Stimulated activated effector memory CD8-positive, alpha-beta T cell treated with anti-CD3 and anti-CD28 coated beads, Interleukin-12 subunit alpha, Interleukin-12 subunit beta, amount 100 ng/mL, for 72 hours (primary cell): ENCODE measurements at regions not wholly inside any gene's neighbourhood (a gene's known extent, or its start where the extent isn't known, plus 50 kb on each side); places are given as distances from the start of the nearest gene placed in this dataset.

Experiments used
- ATAC-seq: fragments of 150-1000 bp; cut with Tn5 transposase; 2 replicates; pipeline ENCODE4 v1.10.0; 2021
- DNase-seq, 2 donors: peaks; one replicate each; pipeline ENCODE4 v3.0.0; 2021 to 2022; ENCODE audit warnings: low spot score in 2 of 2
- H3K27ac Mint-ChIP-seq: one replicate; pipeline ENCODE4 v1.8.0; 2022; ENCODE audit warnings: mild to moderate bottlenecking, mixed read lengths
- H3K36me3 Mint-ChIP-seq: one replicate; pipeline ENCODE4 v1.8.0; 2022; ENCODE audit warnings: mild to moderate bottlenecking, mixed read lengths
- H3K4me1 Mint-ChIP-seq: one replicate; pipeline ENCODE4 v1.8.0; 2022; ENCODE audit warnings: mixed read lengths
- H3K4me3 Mint-ChIP-seq: one replicate; pipeline ENCODE4 v1.8.0; 2022; ENCODE audit warnings: mild to moderate bottlenecking, mixed read lengths
- H3K9me3 Mint-ChIP-seq: one replicate; pipeline ENCODE4 v1.8.0; 2022; ENCODE audit warnings: mixed read lengths

DNA sequence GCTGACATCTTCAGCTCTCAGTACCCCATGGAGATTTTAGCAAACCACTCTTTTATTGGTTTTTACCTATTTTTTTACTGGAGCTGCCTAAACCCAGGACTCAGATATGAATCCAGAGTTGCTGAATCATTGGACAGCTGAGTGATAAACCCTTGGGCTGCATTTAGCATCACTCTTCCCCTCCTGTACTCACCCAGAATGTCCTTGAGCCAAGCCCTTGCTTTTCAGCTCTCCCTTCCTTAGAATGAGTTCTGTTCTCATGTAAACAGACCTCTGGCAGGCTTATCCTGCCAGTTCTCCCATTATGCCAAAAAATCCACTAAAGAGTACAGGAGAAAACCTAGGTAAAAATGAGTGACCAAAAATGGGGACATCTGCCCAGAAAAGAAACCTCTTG, 200.1 kb upstream of the POU2AF2 start:
- H3K36me3 Mint-ChIP-seq: no peaks in the 10 kb centered on the region
- no peaks in the 10 kb centered on the region for H3K9me3 Mint-ChIP-seq
- no peak overlapping the region for H3K27ac Mint-ChIP-seq
- H3K4me3 Mint-ChIP-seq: no peak overlapping the region
- DNase-seq (no peak), ATAC-seq (peak; percentile 13)
- no peaks in the 10 kb centered on the region for H3K4me1 Mint-ChIP-seq

DNA sequence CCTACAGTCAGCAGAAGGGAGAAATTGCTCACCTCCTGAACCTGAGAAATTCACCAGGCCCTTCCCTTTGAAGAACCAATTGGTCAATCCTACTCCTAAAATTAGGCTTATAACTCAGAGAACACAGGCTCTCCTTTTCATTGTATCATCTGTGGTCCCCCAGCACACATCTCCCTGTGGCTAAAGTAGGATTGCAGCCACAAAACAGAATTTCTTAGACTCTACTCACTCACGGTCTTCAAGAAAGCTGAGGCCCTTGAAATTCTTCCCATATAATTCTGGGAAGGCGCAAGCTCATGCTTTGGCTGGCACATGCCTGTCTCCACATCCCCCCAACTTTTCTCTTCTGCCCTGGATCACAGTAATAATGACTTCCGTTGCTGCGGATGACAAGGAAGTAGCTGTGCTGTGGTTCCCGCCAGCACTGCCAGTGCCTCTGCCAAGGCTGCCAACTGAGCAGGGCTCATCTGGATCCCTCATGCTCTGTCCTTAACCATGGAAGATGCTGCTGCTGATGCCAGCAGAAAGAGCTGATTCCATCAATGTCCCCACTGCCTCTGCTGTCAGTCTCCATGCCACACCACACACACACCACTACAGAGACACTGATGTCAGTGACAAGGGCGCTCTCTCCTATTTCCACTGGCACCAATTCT, 200.6 kb upstream of the POU2AF2 start:
- Mint-ChIP-seq H3K4me1 (no peaks in the 10 kb centered on the region), H3K9me3 (no peaks in the 10 kb centered on the region), H3K27ac (no peak overlapping the region), H3K36me3 (no peaks in the 10 kb centered on the region), H3K4me3 (no peak overlapping the region)
- ATAC-seq (no peak), DNase-seq (no peak)

DNA sequence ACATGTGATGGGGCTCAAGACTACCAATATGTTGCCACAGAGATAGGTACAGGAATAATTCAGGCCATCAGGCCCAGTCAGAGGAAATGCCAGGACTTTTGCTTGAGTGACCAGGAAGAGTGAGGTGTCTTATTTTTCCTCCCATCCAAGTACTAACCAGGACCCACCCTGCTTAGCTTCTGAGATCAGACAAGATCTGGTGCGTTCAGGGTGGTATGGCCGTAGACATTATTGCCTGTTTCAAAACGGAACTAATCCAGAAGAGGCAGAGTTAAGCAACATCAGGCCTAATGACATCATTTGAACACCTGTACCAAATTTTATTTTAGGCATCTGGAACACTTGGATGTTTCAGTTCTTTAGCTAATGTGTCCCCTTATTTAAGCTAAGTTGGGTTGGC, 205.5 kb upstream of the POU2AF2 start:
- Mint-ChIP-seq H3K27ac (no peak overlapping the region), H3K9me3 (no peaks in the 10 kb centered on the region), H3K36me3 (no peaks in the 10 kb centered on the region), H3K4me3 (no peak overlapping the region), H3K4me1 (no peaks in the 10 kb centered on the region)
- ATAC-seq (no peak), DNase-seq (no peak)

DNA sequence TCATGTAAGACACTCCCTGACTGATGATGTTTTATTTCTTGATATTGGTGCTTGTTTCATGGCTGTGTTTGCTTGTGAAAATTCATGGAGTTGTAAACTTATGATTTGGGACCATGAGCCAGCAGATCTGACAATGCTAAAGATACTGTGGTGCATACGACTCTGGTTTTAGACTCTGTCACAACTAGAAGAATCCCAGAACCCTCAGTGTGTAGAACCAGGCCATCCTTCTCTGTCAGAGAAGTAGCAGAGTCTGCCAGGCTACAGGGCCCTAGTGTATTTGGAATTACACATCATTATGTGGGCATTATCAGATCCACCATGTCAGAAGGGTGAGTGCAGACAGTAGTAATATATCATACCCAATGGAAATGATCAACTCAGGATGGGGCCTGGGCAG, 209.8 kb upstream of the POU2AF2 start:
- no peak overlapping the region for H3K4me3 Mint-ChIP-seq
- H3K27ac Mint-ChIP-seq: no peak overlapping the region
- no peak for DNase-seq
- H3K4me1 Mint-ChIP-seq: no peaks in the 10 kb centered on the region
- no peaks in the 10 kb centered on the region for H3K36me3 Mint-ChIP-seq
- no peak for ATAC-seq
- no peaks in the 10 kb centered on the region for H3K9me3 Mint-ChIP-seq

DNA sequence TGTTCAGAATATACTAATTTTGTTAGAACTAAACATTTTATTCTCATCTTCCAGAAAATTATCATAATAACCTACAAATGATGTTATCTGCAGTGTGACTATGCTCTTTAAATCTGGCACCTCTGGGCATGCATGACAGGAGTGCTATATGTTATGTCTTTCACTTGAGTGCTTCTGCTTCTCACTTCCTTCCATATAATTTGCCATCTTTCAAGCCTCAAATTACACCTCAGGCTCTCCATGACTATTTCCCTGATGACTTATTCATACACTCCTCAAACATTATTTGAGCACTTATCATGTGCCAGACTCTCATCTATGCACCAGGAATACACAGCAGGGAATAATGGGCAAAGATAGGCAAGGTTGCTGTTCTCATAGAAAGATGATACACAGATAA, 219.3 kb upstream of the POU2AF2 start:
- Mint-ChIP-seq H3K9me3 (no peaks in the 10 kb centered on the region), H3K4me1 (no peaks in the 10 kb centered on the region), H3K4me3 (no peak overlapping the region), H3K36me3 (no peaks in the 10 kb centered on the region), H3K27ac (no peak overlapping the region)
- DNase-seq (no peak), ATAC-seq (no peak)

DNA sequence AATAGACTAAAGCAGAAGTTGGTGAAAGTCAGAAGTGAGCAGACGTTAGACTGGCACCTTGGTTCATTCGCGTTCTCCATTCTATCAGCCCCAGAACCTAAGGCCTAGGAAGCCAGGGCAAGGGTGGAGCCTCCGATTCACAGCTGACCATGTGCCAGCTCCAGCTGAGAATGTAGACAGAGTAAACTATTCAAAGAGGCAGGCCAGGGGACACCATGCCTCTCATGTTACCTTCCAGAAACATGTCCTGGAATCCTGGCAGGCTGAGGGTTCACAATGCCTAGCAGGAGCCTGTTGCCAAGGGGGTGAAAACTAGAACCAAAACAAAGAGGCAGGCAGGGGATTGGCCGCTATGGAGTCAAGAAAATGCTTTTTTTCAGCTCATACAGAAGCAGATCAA, 224.4 kb upstream of the POU2AF2 start:
- Mint-ChIP-seq H3K4me3 (no peak overlapping the region), H3K27ac (no peak overlapping the region), H3K4me1 (no peaks in the 10 kb centered on the region), H3K36me3 (no peaks in the 10 kb centered on the region), H3K9me3 (no peaks in the 10 kb centered on the region)
- no peak for DNase-seq
- no peak for ATAC-seq

DNA sequence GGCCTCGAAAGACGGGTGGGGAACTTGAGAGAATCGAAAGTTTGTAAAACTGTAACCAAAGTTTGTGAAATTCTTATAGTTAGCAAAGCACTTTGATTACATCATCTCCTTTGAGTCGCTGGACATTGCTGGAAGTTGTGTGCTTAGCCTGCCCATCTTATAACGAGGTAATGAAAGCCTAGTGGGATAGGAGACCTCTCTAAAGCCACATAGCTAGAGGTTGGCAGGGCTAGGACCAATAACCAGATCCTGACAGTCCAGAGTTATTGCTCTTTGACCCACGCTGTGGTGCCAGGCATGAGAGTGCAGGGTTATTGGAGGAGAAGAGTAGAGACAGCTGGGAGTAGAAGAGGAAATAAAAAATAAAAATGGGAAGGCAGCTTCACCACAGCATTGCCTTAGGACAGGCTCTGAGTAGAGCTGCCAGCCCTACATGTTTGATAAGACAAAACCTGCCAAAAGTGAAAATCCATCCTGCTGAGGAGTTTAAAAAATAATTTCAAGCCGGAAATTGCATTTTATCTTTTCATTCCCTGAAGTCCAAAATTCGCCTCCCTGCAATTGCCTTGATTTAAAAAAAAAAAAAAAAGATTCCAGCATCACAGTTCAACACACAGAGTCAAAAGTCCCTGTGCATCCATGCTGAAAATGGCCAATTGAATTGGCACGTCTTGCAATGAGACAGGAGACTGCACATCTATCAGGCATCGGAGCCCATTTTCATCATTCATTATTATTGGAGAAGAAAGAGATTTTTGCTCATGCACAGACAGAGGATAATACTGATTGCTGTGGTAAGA, 225.5 kb upstream of the POU2AF2 start:
- Mint-ChIP-seq H3K27ac (no peak overlapping the region), H3K36me3 (no peaks in the 10 kb centered on the region), H3K9me3 (no peaks in the 10 kb centered on the region), H3K4me3 (no peak overlapping the region), H3K4me1 (no peaks in the 10 kb centered on the region)
- ATAC-seq (no peak), DNase-seq (no peak)

DNA sequence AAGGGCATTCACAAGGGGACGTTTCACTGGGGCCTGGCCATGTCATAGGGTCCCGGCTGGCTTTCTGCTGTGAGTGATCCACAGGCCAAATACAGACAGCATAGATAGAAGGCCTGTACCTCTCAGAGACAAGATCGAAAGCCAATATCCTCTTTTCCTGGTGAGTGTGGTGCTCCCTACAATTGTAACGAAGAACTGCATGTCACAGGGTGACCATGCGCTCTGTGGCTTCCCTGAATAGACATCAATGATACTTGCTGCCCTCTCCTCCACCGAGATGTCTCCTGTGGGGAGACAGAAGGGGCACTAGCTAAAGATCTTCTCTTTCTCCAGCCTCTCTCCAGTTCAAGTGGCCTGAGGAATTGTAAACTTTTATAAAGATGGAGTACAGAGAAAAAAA, 226.1 kb upstream of the POU2AF2 start:
- H3K36me3 Mint-ChIP-seq: no peaks in the 10 kb centered on the region
- ATAC-seq (peak; percentile 26), DNase-seq (no peak)
- no peaks in the 10 kb centered on the region for H3K9me3 Mint-ChIP-seq
- no peak overlapping the region for H3K4me3 Mint-ChIP-seq
- no peaks in the 10 kb centered on the region for H3K4me1 Mint-ChIP-seq
- H3K27ac Mint-ChIP-seq: no peak overlapping the region

DNA sequence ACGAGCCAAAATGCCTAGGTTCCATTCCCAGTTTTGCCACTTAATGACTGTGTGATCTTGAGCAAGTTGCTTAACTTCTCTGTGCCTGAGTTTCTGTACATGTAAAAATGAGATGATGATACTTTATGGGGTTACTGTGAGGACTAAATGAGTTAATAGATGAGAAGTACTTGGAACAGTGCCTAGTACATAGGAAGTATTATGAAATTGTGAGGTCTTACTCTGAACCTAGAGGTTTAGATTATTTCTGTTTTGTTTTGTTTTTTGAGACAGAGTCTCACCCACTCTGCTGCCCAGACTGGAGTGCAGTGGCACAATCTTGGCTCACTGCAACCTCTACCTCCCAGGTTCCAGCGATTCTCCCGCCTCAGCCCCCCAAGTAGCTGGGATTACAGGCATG, 227.0 kb upstream of the POU2AF2 start:
- Mint-ChIP-seq H3K4me1 (no peaks in the 10 kb centered on the region), H3K9me3 (no peaks in the 10 kb centered on the region), H3K27ac (no peak overlapping the region), H3K4me3 (no peak overlapping the region), H3K36me3 (no peaks in the 10 kb centered on the region)
- ATAC-seq (no peak), DNase-seq (no peak)

DNA sequence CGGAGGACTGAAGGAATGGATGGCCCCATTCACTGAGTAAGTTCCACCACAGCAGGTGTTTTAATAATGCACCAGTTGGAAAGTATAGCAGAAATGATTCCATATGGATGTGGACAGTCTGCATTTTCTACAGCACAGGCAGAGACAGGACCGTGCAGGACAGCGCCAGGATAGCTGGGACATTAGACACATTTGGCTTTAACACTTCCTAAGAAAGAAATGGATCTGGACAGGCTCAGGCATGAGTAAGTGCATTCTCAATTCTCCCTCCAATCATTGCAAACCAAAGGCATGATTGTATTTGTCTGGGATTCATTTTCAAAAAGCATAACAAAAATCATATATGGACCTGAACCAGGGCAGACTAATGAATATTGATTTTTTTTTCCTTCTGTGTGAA, 233.0 kb upstream of the POU2AF2 start:
- Mint-ChIP-seq H3K4me3 (no peak overlapping the region), H3K4me1 (no peaks in the 10 kb centered on the region), H3K36me3 (no peaks in the 10 kb centered on the region), H3K9me3 (peaks cover 3% of the 10 kb centered on the region), H3K27ac (no peak overlapping the region)
- DNase-seq: no peak
- no peak for ATAC-seq

DNA sequence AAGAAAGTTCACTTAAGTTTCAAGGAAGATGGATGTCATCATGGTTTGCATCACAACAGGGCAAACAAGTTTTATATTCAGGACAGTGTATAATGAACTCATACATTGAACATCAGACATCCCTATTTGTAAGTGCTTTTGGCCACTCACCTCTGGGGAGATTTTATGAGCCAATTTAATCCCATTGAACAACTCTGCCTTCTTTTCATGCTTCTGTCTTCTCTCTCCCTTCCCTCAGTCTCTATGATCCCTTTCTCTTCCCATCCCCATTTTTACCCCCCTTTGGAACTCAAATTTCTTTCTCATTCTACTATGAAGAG, 234.3 kb upstream of the POU2AF2 start:
- DNase-seq (no peak), ATAC-seq (no peak)
- Mint-ChIP-seq H3K4me1 (no peaks in the 10 kb centered on the region), H3K36me3 (no peaks in the 10 kb centered on the region), H3K9me3 (peaks cover 3% of the 10 kb centered on the region), H3K4me3 (no peak overlapping the region), H3K27ac (no peak overlapping the region)

DNA sequence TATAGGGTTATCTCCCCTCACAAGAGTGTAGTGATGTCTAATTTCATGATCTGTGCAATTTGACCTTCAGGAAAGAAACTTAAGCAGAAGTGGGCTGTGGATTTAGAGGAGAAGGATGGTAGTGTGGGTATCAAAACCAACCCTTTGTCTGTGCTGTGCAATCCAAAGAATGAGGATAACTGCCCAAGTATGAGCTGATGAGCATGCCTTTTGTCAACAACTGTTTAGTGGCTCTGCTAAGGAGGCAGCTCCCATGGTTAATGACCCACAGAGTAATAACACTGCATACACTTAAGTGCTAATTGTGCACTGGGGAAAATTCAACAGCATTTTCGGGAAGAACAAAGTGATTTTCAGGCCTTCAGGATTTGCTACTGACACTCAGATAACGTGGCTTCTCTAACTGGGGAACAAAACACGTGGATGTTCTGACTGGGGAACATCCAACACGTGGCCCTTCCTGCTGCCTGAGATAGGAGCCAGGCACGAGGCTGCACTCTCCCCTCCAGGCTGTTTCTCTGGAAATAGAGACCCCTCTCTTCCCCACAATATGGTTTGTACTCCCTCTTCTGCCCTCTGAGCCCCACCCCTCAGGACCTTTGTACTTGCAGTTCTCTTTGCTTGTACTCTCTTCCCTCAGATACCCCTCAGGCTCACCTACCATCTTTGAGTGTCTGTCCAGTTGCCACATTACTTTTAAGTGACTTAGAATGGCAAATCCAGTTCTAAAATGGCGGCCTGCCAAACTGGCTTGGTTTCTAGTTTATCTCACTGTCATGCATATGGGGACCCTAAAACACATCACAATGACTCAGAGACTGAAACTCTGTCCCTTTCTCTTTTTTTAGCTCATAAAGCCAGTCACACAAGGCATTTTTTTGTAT, 234.9 kb upstream of the POU2AF2 start:
- ATAC-seq: peak; percentile 33
- Mint-ChIP-seq H3K9me3 (peaks cover 3% of the 10 kb centered on the region), H3K4me3 (no peak overlapping the region), H3K36me3 (no peaks in the 10 kb centered on the region), H3K27ac (no peak overlapping the region), H3K4me1 (no peaks in the 10 kb centered on the region)
- no peak for DNase-seq

DNA sequence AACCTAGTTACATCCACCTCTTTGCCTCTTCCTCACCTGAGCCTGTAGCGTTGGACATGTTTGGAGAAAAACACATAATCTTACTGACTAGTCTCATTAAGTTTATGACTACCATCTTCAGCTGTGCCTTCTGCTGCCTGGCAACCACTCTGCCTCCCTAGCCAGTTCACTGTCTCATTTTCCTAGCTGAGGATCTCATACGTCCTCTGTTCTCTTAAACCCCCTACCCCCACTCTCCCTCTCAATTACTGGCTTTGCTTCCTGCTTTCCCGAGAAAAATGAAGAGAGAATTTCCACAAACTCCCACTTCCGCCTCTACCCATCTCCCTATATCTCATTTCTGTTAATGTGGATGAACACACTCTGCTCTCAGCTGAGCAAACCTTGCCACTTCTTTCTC, 239.3 kb upstream of the POU2AF2 start:
- Mint-ChIP-seq H3K4me1 (no peaks in the 10 kb centered on the region), H3K9me3 (peaks cover 3% of the 10 kb centered on the region), H3K4me3 (no peak overlapping the region), H3K27ac (no peak overlapping the region), H3K36me3 (no peaks in the 10 kb centered on the region)
- ATAC-seq (no peak), DNase-seq (no peak)

DNA sequence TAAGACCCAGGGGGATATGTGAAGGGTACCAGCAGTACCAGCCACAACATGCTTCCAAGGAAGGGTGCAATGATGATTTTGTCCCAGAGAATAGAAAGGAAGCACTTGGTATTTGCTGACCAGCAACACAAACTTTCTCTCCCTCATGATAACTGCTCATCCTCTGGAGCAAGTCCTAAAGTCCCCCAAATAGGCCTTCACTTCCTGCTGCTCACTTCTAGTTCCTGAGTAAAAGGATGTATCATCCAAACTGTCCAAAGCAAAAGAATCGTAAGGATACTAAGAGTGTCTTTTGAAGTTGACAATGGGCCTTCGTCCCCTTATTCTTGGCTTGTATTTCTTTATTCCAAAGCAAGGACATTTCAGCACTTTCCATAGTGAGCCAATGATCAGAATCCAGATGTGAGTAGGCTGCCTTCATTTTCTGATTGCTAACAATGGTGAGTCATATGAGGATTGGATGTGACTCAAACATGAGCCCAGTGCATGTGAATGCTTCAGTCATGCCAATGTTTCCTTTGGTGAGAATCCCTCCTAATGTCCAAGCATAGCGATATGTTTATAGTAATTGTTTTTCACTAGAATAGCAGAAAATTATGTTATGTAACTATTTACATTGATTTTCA, 243.4 kb upstream of the POU2AF2 start:
- H3K9me3 Mint-ChIP-seq: no peaks in the 10 kb centered on the region
- ATAC-seq (peak; percentile 57), DNase-seq (no peak)
- H3K4me1 Mint-ChIP-seq: no peaks in the 10 kb centered on the region
- no peaks in the 10 kb centered on the region for H3K36me3 Mint-ChIP-seq
- H3K4me3 Mint-ChIP-seq: no peak overlapping the region
- no peak overlapping the region for H3K27ac Mint-ChIP-seq

DNA sequence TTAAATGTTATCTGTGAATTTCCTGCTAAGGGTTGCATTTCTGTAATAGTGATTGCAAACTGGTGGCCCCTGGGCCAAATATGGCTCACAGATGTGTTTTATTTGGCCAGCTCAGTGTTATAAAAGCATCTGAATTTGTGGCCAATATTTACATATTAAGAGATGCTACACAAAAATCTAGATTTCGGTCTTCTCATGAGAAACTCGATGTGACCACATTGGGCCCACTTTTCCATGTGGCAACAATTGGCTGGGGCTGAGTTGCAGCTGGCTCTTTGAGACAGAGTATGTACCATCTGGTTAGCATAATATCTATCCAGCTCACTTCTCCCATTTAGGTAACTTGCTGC, 244.5 kb upstream of the POU2AF2 start:
- Mint-ChIP-seq H3K4me1 (no peaks in the 10 kb centered on the region), H3K36me3 (no peaks in the 10 kb centered on the region), H3K27ac (no peak overlapping the region), H3K4me3 (no peak overlapping the region), H3K9me3 (no peaks in the 10 kb centered on the region)
- ATAC-seq: no peak
- no peak for DNase-seq
